Activated naive CD4-positive, alpha-beta T cell treated with anti-CD3 and anti-CD28 coated beads, Interleukin-2, amount 10 ng/mL, durations not matched to agents 7 days and 5 days (primary cell): ENCODE measurements at regions not wholly inside any gene's neighbourhood (a gene's known extent, or its start where the extent isn't known, plus 50 kb on each side); places are given as distances from the start of the nearest gene placed in this dataset.

Source experiments
- CTCF ChIA-PET: fragments of 350-600 bp; sonication (Branson Sonifier 250); formaldehyde crosslinking; loops from one replicate; lab custom pipeline; 2021; ENCODE audit warnings: antibody characterized with exemption; lab: Charles Lee
- DNase-seq: peaks from one replicate; pipeline ENCODE4 v3.0.0-alpha.2; 2020
- H3K27ac Mint-ChIP-seq: one replicate; pipeline ENCODE4 v1.8.0; 2021; ENCODE audit warnings: mild to moderate bottlenecking, moderate library complexity, mixed read lengths
- H3K27me3 Mint-ChIP-seq: one replicate; pipeline ENCODE4 v1.8.0; 2021; ENCODE audit warnings: mild to moderate bottlenecking, mixed read lengths
- H3K36me3 Mint-ChIP-seq: one replicate; pipeline ENCODE4 v1.8.0; 2021; ENCODE audit warnings: mixed read lengths
- H3K4me1 Mint-ChIP-seq: one replicate; pipeline ENCODE4 v1.8.0; 2021; ENCODE audit warnings: mixed read lengths
- H3K4me3 Mint-ChIP-seq: one replicate; pipeline ENCODE4 v1.8.0; 2021; ENCODE audit warnings: mild to moderate bottlenecking, moderate library complexity, mixed read lengths
- H3K9me3 Mint-ChIP-seq: one replicate; pipeline ENCODE4 v1.8.0; 2021; ENCODE audit warnings: mixed read lengths

DNA sequence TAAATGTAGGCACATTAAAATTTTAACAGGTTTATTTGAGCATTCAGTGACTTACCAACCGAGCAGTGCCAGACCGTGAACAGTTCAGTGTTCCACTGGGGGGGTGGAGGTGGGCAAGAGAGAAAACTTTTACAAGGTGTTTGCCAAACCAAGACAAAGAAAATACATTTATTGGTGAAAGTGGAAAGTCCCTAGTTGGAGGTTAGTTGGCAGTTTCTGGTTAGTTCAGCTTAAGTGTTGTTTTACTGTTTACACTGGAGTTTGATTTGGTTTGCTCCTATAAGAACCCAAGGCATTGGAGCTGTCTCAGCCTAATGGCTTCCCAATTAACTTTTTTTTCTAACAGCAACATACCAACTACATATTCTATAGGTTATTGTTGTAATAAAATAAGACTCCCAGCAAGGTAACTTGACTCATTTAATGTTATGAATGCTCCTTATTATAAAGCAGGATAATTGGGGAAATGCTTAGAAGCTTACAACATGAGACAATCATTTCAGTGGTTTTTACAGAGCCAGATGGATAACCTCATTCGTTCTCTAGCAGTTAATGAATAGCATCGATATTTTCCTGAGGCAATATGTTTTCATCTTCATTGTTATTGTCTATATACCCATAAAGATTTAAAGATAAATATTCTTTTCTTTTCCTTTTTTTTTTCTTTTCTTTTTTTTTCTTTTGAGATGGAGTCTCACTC, 115.8 kb downstream of the ETNK1 start:
- no peak overlapping the region for H3K4me3 Mint-ChIP-seq
- CTCF ChIA-PET, result no interaction called here
- DNase-seq, result no peak
- H3K9me3 Mint-ChIP-seq, result no peaks in the 10 kb centered on the region
- H3K4me1 Mint-ChIP-seq, result no peaks in the 10 kb centered on the region
- no peaks in the 10 kb centered on the region for H3K27me3 Mint-ChIP-seq
- H3K27ac Mint-ChIP-seq, result no peak overlapping the region
- H3K36me3 Mint-ChIP-seq, result no peaks in the 10 kb centered on the region

DNA sequence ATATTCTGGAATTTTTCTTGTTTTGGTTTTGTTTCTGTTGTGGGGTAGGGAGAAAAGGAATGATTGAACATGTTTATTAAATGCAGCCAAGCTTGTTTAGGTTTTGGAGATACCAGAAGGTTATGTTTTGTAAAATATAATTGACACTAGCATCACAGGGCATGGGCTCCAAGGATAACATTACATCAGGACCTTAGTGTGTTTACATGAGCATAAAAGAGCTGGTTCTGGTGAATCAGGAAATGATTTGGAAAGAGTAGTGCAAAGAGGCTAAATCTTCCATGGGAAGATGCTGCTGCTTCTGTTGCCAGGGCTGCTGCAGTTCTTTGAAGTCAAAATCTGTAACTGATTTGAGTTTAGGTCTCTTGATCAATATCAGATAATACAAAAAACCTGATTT, 118.7 kb downstream of the ETNK1 start:
- CTCF ChIA-PET, result no interaction called here
- Mint-ChIP-seq H3K4me1 (no peaks in the 10 kb centered on the region), H3K27ac (no peak overlapping the region), H3K27me3 (peaks cover 3% of the 10 kb centered on the region), H3K9me3 (no peaks in the 10 kb centered on the region), H3K4me3 (no peak overlapping the region), H3K36me3 (no peaks in the 10 kb centered on the region)
- no peak for DNase-seq

DNA sequence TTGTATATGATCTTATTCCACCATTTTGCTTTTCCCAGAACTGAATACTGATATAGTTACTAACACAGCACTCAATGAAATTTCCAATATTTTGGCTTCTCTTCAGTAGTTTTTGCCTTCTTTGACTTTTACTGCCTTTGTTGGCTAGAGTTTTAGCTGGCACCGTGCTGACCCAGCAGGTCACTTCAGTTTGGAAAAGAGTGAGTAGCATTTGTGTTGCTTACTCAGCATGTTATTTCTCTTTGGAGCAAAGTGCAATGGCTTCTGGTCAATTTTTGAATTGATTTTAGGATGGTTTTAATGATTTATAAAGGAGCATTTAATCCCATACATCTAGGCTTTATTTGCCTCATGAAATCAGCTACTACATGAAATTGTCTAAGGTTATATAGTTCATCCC, 119.2 kb downstream of the ETNK1 start:
- DNase-seq, result no peak
- Mint-ChIP-seq H3K9me3 (no peaks in the 10 kb centered on the region), H3K4me1 (no peaks in the 10 kb centered on the region), H3K4me3 (no peak overlapping the region), H3K27ac (no peak overlapping the region), H3K36me3 (no peaks in the 10 kb centered on the region), H3K27me3 (peaks cover 3% of the 10 kb centered on the region)
- CTCF ChIA-PET, result no interaction called here

DNA sequence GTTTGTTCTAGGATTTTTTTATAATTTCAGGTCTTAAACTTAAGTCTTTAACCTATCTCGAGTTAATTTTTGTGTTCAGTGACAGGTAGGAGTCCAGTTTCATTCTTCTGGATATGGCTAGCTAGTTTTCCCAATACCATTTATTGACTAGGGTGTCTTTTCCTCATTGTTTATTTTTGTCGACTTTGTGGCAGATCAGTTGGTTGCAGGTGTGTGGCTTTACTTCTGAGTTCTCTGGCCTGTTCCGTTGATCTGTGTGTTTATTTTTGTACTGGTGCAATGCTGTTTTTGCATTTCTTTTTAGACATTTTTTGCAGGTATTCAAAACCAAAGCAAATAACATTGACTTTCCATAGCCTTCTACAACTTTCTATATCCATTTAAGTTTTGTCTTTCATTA, 121.7 kb downstream of the ETNK1 start:
- Mint-ChIP-seq H3K27me3 (peaks cover 3% of the 10 kb centered on the region), H3K27ac (no peak overlapping the region), H3K4me1 (no peaks in the 10 kb centered on the region), H3K36me3 (no peaks in the 10 kb centered on the region), H3K4me3 (no peak overlapping the region), H3K9me3 (no peaks in the 10 kb centered on the region)
- CTCF ChIA-PET, result no interaction called here
- DNase-seq, result no peak

DNA sequence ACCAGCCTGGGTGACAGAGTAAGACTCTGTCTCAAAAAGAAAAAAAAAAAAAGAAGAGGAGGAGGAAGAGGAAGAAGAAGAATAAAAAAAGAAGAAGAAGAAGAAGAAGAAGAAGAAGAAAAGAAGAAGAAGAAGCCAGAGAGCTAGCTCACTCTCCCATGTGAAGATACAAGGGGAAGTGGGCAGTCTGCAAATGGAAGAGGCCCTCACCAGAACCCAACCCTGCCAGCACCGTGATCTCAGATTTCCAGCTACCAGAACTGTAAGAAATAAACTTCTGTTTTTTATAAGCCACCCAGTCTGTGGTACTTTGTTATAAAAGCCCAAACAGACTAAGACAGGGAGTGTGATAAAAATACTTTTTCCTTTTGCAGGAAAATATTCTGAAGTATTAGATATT, 130.7 kb downstream of the ETNK1 start:
- no peaks in the 10 kb centered on the region for H3K27me3 Mint-ChIP-seq
- no peak overlapping the region for H3K27ac Mint-ChIP-seq
- H3K36me3 Mint-ChIP-seq, result no peaks in the 10 kb centered on the region
- DNase-seq, result no peak
- peaks cover 3% of the 10 kb centered on the region for H3K9me3 Mint-ChIP-seq
- no peak overlapping the region for H3K4me3 Mint-ChIP-seq
- CTCF ChIA-PET, result no interaction called here
- no peaks in the 10 kb centered on the region for H3K4me1 Mint-ChIP-seq

DNA sequence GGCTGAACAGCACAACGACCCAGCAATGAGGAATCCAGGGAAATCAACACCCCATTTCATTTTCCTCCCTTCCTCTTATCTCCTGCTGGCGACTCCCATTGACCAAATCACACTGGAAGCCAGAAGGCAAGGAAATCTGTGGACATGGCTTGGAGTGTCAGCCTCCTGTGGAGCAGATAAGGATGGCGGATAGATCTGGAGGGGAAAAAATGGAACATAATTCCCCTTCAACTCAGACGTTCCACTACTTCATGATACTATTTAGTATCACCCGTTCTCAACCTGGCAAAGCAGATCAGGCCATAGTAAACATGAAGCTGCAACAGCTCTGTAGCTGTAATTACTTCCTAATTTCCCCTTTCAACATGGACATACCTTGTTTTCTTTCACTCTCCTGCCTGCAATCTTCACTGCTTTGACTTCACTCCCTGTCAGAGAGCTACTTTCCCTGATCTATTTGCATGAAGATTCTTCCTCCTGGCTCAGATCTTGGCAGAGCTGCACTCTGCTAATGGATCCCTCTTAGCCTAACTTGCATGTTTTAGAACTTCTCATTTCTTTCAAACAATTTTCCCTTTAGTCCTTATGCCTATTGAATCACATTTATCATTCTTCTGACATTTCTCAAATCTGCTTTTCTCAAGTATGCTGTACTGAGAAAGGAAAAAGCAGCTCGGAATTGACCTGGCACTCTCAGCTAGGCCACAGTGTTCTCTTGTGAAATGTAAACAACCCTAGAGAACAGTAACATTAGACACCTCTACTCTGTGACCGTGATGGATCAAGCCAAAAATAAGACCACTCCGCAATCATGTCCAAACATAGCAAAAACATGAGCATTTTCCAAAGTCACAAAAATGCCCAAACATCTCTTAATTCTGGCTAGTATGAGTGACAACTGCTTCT, 135.1 kb downstream of the ETNK1 start:
- Mint-ChIP-seq H3K9me3 (no peaks in the 10 kb centered on the region), H3K4me3 (no peak overlapping the region), H3K36me3 (no peaks in the 10 kb centered on the region), H3K27me3 (no peaks in the 10 kb centered on the region), H3K27ac (no peak overlapping the region), H3K4me1 (no peaks in the 10 kb centered on the region)
- CTCF ChIA-PET, result no interaction called here
- DNase-seq, result no peak

DNA sequence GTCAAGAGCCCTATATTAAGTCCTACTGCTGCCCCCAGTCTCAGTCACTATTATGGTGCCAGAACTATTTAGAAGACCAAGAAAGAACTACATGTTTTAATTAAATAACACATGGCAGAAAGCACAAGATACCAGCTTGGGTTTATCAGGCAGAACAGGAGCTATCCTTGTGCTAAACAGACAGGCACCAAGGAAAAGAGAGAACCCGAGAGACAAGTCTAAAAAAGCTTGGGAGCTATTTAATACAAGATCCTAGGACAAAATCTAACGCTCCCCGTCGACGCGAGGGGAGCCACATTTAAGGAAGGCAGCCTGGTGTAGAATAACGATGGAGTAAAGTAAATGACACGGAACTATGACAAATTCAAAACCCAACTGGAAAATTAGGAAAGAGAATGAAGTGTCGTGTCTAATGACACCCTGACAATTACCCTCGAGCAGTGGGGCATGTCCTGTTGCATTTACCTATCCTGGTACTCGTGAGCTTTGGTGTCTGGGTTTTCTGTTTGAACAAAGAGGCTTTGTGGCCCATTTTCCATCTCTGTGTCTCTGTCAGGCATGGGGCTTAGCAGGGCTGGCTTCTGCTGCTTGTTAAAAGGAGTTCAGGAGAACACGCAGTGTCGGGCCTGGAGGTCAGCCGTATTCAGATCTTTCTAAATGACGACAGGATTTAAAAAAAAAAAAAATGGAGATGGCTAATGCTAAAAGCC, 140.6 kb downstream of the ETNK1 start:
- CTCF ChIA-PET, result no interaction called here
- Mint-ChIP-seq H3K4me3 (no peak overlapping the region), H3K4me1 (no peaks in the 10 kb centered on the region), H3K27ac (no peak overlapping the region), H3K27me3 (no peaks in the 10 kb centered on the region), H3K36me3 (no peaks in the 10 kb centered on the region), H3K9me3 (no peaks in the 10 kb centered on the region)
- DNase-seq, result no peak

DNA sequence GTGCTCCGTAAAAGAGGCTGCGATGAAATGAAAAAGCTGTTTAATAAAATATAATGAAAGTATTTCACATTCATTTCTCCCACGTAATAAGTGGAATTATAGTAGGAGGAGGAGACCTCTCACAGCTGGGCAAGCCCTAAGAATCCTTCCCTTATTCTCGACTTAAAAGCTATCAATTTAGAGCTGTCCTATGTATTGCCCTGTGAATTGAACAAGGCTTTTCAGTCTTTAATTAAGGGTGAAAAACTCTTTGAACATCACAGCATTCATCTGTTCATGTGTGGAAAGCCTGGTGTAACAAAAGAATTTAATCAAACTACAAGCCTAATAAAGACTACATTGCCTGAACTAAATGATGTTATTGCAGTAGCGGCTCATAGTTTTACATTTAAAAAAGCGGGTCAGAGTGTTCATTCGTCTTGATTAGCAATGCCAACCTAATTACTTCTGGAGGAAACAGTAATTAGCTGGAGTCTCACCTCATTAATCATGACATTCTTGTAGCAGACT, 142.0 kb downstream of the ETNK1 start:
- CTCF ChIA-PET, result interaction anchor here (0.6 kb wide), 1 partner anchor 326 kb away, joined by 3 read pairs; no protein-coding TSS in a partner anchor
- no peak overlapping the region for H3K4me3 Mint-ChIP-seq

DNA sequence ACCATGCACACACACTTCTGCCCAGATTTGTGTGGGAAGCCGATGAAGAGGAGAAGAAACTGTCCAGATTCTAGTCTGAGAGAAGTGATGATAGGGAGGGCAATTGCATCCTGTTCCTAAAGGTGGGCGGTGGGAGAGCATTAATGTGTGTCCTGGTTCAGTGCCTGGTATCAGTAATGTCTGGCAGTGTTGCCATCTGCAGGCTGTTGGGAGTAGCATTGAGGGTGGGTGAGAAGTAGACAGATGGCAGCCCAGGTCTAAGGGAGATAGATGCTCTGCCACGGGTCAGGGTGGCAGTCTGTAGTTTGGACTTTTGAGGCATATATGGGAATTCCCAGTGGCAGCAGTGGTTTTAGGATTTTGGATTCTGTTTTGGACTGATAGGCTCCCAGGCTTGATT, 156.4 kb downstream of the ETNK1 start:
- H3K4me3 Mint-ChIP-seq, result no peak overlapping the region
- no peaks in the 10 kb centered on the region for H3K36me3 Mint-ChIP-seq
- peaks cover 2% of the 10 kb centered on the region for H3K9me3 Mint-ChIP-seq
- H3K4me1 Mint-ChIP-seq, result no peaks in the 10 kb centered on the region
- CTCF ChIA-PET, result no interaction called here
- DNase-seq, result no peak
- no peak overlapping the region for H3K27ac Mint-ChIP-seq
- no peaks in the 10 kb centered on the region for H3K27me3 Mint-ChIP-seq

More for the DNA sequence above, 142.0 kb downstream of the ETNK1 start:
- H3K36me3 Mint-ChIP-seq, result no peaks in the 10 kb centered on the region
- no peak overlapping the region for H3K27ac Mint-ChIP-seq
- H3K9me3 Mint-ChIP-seq, result no peaks in the 10 kb centered on the region
- no peaks in the 10 kb centered on the region for H3K4me1 Mint-ChIP-seq
- no peaks in the 10 kb centered on the region for H3K27me3 Mint-ChIP-seq
- DNase-seq, result no peak

DNA sequence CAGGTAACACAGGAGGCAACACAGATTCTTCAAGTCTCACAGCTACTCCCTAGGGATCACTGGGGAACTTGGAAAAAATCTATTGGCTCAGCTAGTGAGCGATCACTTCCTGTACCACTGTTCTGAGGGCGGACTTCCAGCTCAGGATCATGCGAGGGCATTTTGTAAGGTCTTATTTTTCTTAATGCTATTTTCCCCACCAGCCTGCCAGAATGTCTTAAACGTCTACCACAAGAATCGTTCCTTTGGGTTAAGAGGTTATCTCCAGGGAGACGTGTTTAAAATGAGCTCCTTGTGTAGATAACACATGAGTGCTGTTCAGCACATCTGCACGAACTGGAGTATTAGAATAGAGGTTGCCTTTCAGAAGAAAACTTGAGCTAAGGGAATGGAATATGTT, 162.6 kb downstream of the ETNK1 start:
- Mint-ChIP-seq H3K36me3 (no peaks in the 10 kb centered on the region), H3K27ac (no peak overlapping the region), H3K27me3 (no peaks in the 10 kb centered on the region), H3K4me1 (no peaks in the 10 kb centered on the region), H3K9me3 (peaks cover 2% of the 10 kb centered on the region), H3K4me3 (no peak overlapping the region)
- DNase-seq, result no peak
- CTCF ChIA-PET, result no interaction called here

DNA sequence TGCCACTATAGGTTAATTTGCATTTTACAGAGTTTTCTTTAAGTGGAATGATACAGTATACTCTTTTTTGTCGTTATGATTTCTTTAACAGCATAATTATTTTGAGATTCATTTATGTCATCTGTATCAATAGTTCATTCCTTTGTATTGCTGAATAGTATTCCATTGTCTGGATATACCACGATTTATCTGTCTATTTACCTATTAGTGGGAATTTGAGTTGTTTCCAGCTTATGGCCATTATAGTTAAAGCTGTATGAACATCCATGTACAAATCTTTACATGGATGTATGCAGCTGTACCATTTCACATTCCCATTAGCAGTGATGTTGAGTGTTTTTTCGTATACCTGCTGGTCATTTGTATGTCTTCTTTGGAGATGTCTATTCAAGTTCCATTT, 163.9 kb downstream of the ETNK1 start:
- no peak for DNase-seq
- Mint-ChIP-seq H3K27ac (no peak overlapping the region), H3K4me1 (no peaks in the 10 kb centered on the region), H3K9me3 (peaks cover 2% of the 10 kb centered on the region), H3K36me3 (no peaks in the 10 kb centered on the region), H3K4me3 (no peak overlapping the region), H3K27me3 (no peaks in the 10 kb centered on the region)
- CTCF ChIA-PET, result no interaction called here

DNA sequence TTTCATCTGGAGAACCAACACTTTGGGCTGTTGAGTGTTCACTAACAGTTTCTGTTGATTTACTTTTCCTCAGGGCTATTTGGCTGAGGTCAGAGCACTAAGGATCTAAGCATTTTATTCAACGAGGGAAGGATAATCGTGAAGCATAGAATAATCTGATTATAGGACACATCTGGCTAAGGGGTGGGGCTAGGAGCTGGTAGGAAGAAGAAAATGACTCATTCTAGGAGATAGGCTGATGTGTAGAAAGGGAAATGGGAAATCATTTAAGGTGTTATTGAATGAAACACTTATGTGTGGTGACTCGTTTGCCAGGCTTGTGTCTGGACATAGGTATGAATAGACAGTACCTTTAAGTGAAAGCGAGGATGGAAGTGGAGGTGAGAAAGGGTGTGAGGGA, 167.2 kb downstream of the ETNK1 start:
- H3K4me3 Mint-ChIP-seq, result no peak overlapping the region
- no peaks in the 10 kb centered on the region for H3K9me3 Mint-ChIP-seq
- no peaks in the 10 kb centered on the region for H3K36me3 Mint-ChIP-seq
- no peaks in the 10 kb centered on the region for H3K27me3 Mint-ChIP-seq
- DNase-seq, result no peak
- no peaks in the 10 kb centered on the region for H3K4me1 Mint-ChIP-seq
- CTCF ChIA-PET, result no interaction called here
- H3K27ac Mint-ChIP-seq, result no peak overlapping the region

GRCh38 chr12:22794017-22794416, 169.0 kb downstream of the ETNK1 start:
- no peaks in the 10 kb centered on the region for H3K9me3 Mint-ChIP-seq
- CTCF ChIA-PET, result no interaction called here
- H3K4me1 Mint-ChIP-seq, result no peaks in the 10 kb centered on the region
- H3K27ac Mint-ChIP-seq, result no peak overlapping the region
- H3K4me3 Mint-ChIP-seq, result no peak overlapping the region
- no peak for DNase-seq
- H3K36me3 Mint-ChIP-seq, result no peaks in the 10 kb centered on the region
- H3K27me3 Mint-ChIP-seq, result no peaks in the 10 kb centered on the region

DNA sequence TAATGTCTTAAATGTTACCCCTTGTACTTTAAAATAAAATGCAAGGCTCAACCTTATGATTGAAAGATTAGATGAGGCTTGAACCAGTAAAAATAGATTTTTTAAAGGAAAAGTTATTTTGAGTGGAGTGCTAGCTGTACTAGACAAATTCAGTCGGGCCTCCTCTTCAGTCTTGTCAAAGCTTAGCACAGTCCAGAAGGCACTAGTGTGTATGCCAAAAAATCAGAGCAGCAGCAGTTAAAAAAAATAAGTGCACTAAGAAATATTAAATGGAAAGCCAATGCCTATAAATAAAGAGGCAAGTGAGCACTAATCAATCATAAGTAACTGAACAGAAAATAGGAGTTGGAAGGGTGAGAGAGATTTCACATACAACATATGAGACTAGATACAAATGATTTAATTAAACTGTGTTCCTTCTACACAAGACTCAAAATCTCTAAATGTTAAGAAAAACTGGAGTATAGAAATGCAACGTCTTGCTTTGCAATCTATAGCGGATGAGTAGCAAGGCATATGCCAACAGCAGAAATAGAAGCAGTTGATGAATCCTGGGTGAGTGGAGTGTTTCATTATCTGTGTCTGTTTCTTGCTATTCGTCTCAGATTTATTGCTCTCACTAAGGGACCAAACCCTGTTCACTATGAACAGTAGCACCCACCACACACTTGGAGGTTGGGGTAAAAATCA, 172.1 kb downstream of the ETNK1 start:
- no peak overlapping the region for H3K27ac Mint-ChIP-seq
- no peaks in the 10 kb centered on the region for H3K4me1 Mint-ChIP-seq
- H3K36me3 Mint-ChIP-seq, result no peaks in the 10 kb centered on the region
- CTCF ChIA-PET, result no interaction called here
- H3K9me3 Mint-ChIP-seq, result no peaks in the 10 kb centered on the region
- DNase-seq, result no peak
- H3K27me3 Mint-ChIP-seq, result no peaks in the 10 kb centered on the region
- H3K4me3 Mint-ChIP-seq, result no peak overlapping the region
